SU-DHL-6 (cell line): ENCODE measurements at regions not wholly inside any gene's neighbourhood (a gene's known extent, or its start where the extent isn't known, plus 50 kb on each side); places are given as distances from the start of the nearest gene placed in this dataset.
"Not testable (repeated sequence)": the region's sequence is repeated elsewhere in the genome, so short reads cannot be mapped to it uniquely, and the experiment has no call there.

ENCODE experiments used
- H2AFZ ChIP-seq: fragments of 200-600 bp; sonication (generic); 2 replicates; pipeline ENCODE4 v1.6.1; 2014; ENCODE audit warnings: low read depth, mild to moderate bottlenecking, moderate library complexity, mixed read lengths, antibody characterized with exemption, low read length; ENCODE audit not compliant: severe bottlenecking
- H3F3A ChIP-seq: fragments of 200-600 bp; shearing (Covaris generic); 2 replicates; pipeline ENCODE4 v1.6.0; 2016; ENCODE audit warnings: antibody characterized with exemption, mild to moderate bottlenecking; ENCODE audit not compliant: insufficient read depth
- H3K27ac ChIP-seq: fragments of 200-600 bp; sonication (generic); 2 replicates; pipeline ENCODE4 v1.5.1; 2016; ENCODE audit warnings: low read depth, mild to moderate bottlenecking, low read length, moderate library complexity, mixed read lengths
- H3K27me3 ChIP-seq: fragments of 200-600 bp; sonication (generic), shearing (Covaris generic); 2 replicates; pipeline ENCODE4 v1.6.0; 2014; ENCODE audit warnings: mild to moderate bottlenecking, low read length
- H3K36me3 ChIP-seq: fragments of 200-600 bp; sonication (generic); 2 replicates; pipeline ENCODE4 v1.6.1; 2014; ENCODE audit warnings: mild to moderate bottlenecking, low read length, mixed read lengths
- H3K4me2 ChIP-seq: fragments of 300-600, 200-600 bp; shearing (Covaris generic), sonication (generic); 2 replicates; pipeline ENCODE4 v1.6.0; 2014; ENCODE audit warnings: low read length, low read depth, mild to moderate bottlenecking; ENCODE audit not compliant: poor library complexity, severe bottlenecking
- H3K4me3 ChIP-seq: fragments of 200-600 bp; sonication (generic); 2 replicates; pipeline ENCODE4 v1.5.1; 2014; ENCODE audit warnings: antibody characterized with exemption, low read length, mild to moderate bottlenecking, mixed read lengths; ENCODE audit not compliant: insufficient read depth, poor library complexity, severe bottlenecking
- H3K79me2 ChIP-seq: fragments of 200-600 bp; sonication (generic); 2 replicates; pipeline ENCODE4 v1.6.1; 2014; ENCODE audit warnings: mild to moderate bottlenecking, low read length, moderate library complexity; ENCODE audit not compliant: insufficient read depth
- H3K9ac ChIP-seq: fragments of 200-600 bp; sonication (generic); 2 replicates; pipeline ENCODE4 v1.7.0; 2014; ENCODE audit warnings: mild to moderate bottlenecking, low read length
- H3K9me2 ChIP-seq: fragments of 200-600 bp; sonication (generic); replicated peaks from 2 replicates; pipeline ENCODE4 v1.6.1; 2014; ENCODE audit warnings: low read length; ENCODE audit not compliant: insufficient read depth
- H3K9me3 ChIP-seq: fragments of 200-600 bp; sonication (generic); 2 replicates; pipeline ENCODE4 v1.6.1; 2014; ENCODE audit warnings: low read length, mixed read lengths; ENCODE audit not compliant: insufficient read depth
- H4K20me1 ChIP-seq: fragments of 200-600 bp; sonication (generic); 2 replicates; pipeline ENCODE4 v1.6.1; 2014; ENCODE audit warnings: low read depth, mild to moderate bottlenecking, antibody characterized with exemption, low read length, moderate library complexity, mixed read lengths
- EZH2phosphoT487 ChIP-seq: fragments of 200-600 bp; sonication (generic), shearing (Covaris generic); conservative IDR thresholded peaks from 2 replicates; pipeline ENCODE4 v1.6.1; 2018; ENCODE audit warnings: mild to moderate bottlenecking, antibody characterized with exemption, low read length, moderate library complexity, mixed read lengths
- TF ChIP-seq, protein P1 (sequence below): fragments of 200-600 bp; sonication (generic); IDR thresholded peaks from one replicate; pipeline ENCODE4 v1.5.1; 2017; ENCODE audit warnings: antibody characterized with exemption, mild to moderate bottlenecking, low read length, moderate library complexity; ENCODE audit not compliant: insufficient read depth, poor library complexity, severe bottlenecking

DNA sequence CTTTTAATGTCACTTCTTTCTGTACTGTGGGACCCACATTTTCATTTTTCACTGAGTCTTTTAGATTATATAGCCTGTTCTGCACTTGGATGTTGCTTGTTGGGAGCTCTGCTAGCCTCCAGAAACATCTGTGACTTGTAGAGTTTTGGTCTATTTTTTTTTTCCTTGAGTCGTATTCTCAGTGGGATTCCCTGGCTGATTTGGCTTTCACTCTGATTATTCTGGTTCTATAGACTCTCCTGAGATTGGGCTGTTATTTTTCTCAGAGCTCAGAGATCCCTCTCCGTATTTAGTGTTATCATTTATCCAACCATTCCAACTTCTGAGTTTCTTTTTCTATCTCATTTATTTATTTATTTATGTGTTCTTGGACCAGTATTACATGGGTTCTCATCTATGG lies 339.3 kb downstream of the FAM170A start:
- Histone ChIP-seq H3K9me2 (no peaks in the 10 kb centered on the region), H3K4me2 (no peak overlapping the region), H3K9ac (no peak overlapping the region), H3F3A (no peaks in the 10 kb centered on the region), H3K27me3 (no peaks in the 10 kb centered on the region), H3K27ac (no peak overlapping the region), H4K20me1 (no peaks in the 10 kb centered on the region), H3K36me3 (no peaks in the 10 kb centered on the region), H2AFZ (no peak overlapping the region), H3K79me2 (no peaks in the 10 kb centered on the region), H3K9me3 (no peaks in the 10 kb centered on the region), H3K4me3 (no peak overlapping the region)
- TF ChIP-seq EZH2phosphoT487: no peak
- TF ChIP-seq, protein P1, sequence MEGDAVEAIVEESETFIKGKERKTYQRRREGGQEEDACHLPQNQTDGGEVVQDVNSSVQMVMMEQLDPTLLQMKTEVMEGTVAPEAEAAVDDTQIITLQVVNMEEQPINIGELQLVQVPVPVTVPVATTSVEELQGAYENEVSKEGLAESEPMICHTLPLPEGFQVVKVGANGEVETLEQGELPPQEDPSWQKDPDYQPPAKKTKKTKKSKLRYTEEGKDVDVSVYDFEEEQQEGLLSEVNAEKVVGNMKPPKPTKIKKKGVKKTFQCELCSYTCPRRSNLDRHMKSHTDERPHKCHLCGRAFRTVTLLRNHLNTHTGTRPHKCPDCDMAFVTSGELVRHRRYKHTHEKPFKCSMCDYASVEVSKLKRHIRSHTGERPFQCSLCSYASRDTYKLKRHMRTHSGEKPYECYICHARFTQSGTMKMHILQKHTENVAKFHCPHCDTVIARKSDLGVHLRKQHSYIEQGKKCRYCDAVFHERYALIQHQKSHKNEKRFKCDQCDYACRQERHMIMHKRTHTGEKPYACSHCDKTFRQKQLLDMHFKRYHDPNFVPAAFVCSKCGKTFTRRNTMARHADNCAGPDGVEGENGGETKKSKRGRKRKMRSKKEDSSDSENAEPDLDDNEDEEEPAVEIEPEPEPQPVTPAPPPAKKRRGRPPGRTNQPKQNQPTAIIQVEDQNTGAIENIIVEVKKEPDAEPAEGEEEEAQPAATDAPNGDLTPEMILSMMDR: no peak

DNA sequence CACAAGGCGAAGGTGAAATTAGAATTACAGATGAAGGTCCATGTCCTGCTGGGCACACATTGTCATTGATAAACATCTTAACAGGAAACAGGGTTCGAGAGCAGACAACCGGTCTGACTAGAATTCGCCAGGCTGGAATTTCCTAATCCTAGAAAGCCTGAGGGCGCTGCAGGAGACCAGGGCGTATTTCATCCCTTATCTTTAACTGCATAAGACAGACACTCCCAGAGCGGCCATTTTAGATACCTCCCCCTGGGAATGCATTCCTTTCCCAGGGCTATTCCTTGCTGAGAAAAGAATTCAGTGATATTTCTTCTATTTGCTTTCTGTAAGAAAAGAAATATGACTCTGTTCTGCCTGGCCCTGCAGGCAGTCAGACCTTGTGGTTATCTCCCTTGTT lies 357.7 kb downstream of the FAM170A start:
- H3F3A ChIP-seq, H3K9me2 ChIP-seq, H3K4me3 ChIP-seq, H2AFZ ChIP-seq, H3K9ac ChIP-seq, H3K79me2 ChIP-seq, H3K27ac ChIP-seq, H3K27me3 ChIP-seq, H3K4me2 ChIP-seq, H3K36me3 ChIP-seq, H4K20me1 ChIP-seq, H3K9me3 ChIP-seq: not testable (repeated sequence)

DNA sequence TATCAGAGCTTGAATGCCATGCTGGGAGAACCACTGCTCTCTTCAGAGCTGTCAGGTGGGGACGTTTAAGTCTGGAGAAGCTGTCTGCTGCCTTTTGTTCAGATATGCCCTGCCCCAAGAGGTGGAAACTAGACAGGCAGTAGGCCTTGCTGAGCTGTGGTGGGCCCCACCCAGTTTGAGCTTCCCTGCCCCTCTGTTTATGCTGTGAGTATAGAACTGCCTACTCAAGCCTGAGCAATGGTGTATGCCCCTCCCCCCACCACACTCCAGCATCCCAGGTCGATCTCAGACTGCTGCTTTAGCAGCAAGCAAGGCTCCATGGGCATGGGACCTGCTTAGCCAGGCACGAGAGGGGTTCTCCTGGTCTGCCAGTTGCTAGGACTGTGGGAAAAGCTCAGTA lies 362.3 kb downstream of the FAM170A start:
- Histone ChIP-seq H3K27ac (no peak overlapping the region), H3K79me2 (no peaks in the 10 kb centered on the region), H3K9me3 (no peaks in the 10 kb centered on the region), H3K4me3 (no peak overlapping the region), H3F3A (no peaks in the 10 kb centered on the region), H4K20me1 (no peaks in the 10 kb centered on the region), H2AFZ (no peak overlapping the region), H3K9ac (no peak overlapping the region), H3K27me3 (no peaks in the 10 kb centered on the region), H3K36me3 (no peaks in the 10 kb centered on the region), H3K4me2 (no peak overlapping the region), H3K9me2 (no peaks in the 10 kb centered on the region)
- TF ChIP-seq, protein P1: no peak
- TF ChIP-seq EZH2phosphoT487: no peak

DNA sequence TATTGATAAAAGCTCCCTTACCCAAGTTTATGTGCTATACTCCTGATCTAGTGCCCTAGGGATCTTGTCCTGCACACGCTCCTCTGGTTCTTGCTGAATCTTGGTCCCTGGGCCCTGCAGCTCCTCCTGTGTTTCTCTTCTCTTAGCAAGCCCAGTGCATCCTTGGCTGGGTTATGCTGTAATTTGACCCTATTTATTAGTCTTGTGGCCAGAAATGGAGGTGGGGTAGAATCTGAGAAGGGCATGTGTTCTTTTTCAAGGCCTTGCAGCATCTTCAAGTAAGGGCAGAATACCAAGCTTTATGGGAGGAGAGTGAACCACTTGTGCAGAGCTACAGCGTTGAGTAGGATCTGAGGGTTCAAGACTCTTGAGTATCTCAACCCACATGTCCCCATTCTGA lies 366.8 kb downstream of the FAM170A start:
- H2AFZ ChIP-seq: no peak overlapping the region
- no peak overlapping the region for H3K9ac ChIP-seq
- H3K36me3 ChIP-seq: no peaks in the 10 kb centered on the region
- H3F3A ChIP-seq: no peaks in the 10 kb centered on the region
- H4K20me1 ChIP-seq: no peaks in the 10 kb centered on the region
- H3K4me2 ChIP-seq: no peak overlapping the region
- no peak overlapping the region for H3K4me3 ChIP-seq
- H3K9me2 ChIP-seq: no peaks in the 10 kb centered on the region
- H3K9me3 ChIP-seq: no peaks in the 10 kb centered on the region
- H3K27me3 ChIP-seq: no peaks in the 10 kb centered on the region
- TF ChIP-seq, protein P1: no peak
- TF ChIP-seq EZH2phosphoT487: no peak
- H3K27ac ChIP-seq: no peak overlapping the region
- no peaks in the 10 kb centered on the region for H3K79me2 ChIP-seq
